NT2/D1 (cell line): ENCODE measurements at regions not wholly inside any gene's neighbourhood (a gene's known extent, or its start where the extent isn't known, plus 50 kb on each side); places are given as distances from the start of the nearest gene placed in this dataset.

Experiments
- YY1 ChIP-seq: IDR thresholded peaks from 2 replicates; pipeline ENCODE4 v1.6.1; 2011; ENCODE audit not compliant: insufficient read length, insufficient read depth
- ZNF274 ChIP-seq: IDR thresholded peaks from 2 replicates; pipeline ENCODE4 v1.6.1; 2011; ENCODE audit warnings: mild to moderate bottlenecking, low read depth, low read length

- no peak for TF ChIP-seq YY1
- TF ChIP-seq ZNF274 = no peak
These were observed 164.5 kb downstream of the ZNF608 start for GRCh38 chr5:124581738-124582560.
